ENCODE measurements at regions not wholly inside any gene's neighbourhood (a gene's known extent, or its start where the extent isn't known, plus 50 kb on each side); places are given as distances from the start of the nearest gene placed in this dataset.
"Not testable (repeated sequence)": the region's sequence is repeated elsewhere in the genome, so short reads cannot be mapped to it uniquely, and the experiment has no call there.

DNA sequence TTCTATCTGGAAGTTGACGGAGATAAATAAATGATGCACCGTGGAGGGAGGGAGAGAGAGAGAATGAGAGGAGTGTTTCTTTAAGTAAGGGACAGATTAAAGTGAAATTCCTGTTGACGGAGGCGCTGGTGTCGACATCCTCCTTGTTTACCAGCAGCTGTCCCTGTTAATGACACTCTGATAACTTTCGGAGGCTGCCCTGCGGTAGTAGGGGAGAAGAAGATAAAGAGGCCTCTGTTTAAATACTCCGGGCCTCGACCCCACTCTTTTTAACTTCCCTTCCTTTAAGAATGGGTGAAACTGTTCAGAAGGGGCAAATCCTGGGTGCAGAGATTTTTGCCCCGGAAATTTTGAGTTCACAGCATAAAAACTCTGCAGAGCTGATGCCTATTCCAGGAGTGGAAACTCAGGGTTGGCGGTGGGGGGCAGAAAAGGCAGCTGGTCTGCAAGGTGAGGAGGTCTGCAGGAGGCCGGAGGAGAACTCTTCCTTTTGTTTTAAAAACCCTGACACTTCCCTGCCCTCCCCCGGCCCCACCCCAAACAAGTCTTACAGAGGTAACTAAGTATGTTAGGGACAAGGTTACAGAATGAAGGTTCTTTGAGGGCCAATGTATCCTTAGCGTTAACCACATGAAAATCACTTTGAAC lies 276.6 kb upstream of the NR2F2 start:
- no peak for DNase-seq

DNA sequence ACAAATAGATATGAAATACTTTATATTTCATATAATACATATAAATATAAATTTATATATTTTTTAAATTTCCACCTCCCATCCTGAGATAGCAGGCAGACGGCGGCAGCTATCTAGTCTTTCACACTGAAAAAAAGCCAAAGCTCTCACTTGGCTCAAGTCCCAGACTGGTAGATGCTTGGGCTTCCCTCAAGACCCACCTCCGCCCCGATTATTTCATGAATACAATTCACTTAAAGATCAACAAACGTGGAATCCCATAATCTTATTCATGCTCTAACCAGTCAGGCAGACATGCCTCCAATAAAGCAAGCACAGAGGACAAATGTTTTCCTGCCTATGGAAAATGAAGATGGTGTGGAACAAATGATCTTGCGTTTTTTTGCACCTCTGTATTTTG lies 275.9 kb upstream of the NR2F2 start:
- no peak for DNase-seq

DNA sequence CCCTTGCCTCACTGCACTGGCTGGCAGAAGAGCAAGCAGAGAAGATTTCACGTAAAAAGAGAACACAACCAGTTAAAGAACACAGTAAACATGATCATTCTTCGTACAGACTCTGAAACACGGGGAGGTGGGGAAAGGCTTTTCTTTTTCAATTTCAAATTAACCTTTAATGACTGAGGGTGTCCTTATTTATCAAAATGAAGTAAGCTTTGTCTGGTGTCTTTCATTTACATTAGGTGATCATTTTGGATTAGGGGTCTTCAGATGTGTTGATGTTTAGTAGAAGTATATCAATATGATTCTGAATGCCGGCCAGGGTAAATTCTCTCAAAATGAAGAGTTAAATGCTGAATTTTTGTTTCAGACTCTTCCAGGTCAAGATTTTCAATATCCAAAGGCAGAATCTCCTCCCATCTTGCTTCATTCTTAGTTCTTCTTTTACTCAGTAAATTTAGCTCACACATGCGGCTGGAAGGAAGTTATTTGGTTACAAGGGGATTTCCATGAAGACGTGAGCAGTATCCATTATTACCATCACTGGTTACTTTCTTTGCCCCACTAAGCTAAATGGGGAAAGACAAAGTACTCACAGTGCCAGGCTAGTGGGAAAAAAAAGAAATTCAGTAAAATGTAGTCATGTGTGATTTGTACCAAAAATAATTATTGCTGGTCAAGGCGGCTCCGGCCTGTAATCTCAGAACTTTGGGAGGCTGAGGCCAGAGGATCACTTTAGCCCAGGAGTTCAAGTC lies 272.2 kb upstream of the NR2F2 start:
- no peak for DNase-seq

DNA sequence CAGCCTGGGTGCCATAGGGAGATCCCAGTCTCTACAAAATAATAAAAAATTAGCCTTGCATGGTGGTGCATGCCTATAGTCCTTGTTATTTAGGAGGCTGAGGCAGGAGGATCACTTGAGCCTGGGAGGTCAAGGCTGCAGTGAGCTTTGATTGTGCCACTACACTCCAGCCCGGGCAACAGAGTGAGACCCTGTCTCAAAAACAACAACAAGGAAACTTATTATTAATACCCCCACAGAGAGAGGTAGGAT lies 271.7 kb upstream of the NR2F2 start:
- DNase-seq, result not testable (repeated sequence)

DNA sequence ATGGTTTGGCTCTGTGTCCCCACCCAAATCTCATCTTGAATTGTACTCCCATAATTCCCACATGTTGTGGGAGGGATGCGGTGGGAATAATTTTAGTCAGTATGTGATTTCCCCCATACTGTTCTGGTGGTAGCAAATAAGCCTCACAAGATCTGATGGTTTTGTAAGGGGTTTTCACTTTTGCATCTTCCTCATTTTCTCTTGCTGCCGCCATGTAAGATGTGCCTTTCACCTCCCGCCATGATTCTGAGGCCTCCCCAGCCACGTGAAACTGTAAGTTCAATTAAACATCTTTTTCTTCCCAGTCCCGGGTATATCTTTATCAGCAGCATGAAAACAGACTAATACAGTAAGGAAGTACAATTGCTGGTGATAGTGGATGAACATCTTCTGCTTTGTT lies 269.9 kb upstream of the NR2F2 start:
- DNase-seq, result not testable (repeated sequence)

DNA sequence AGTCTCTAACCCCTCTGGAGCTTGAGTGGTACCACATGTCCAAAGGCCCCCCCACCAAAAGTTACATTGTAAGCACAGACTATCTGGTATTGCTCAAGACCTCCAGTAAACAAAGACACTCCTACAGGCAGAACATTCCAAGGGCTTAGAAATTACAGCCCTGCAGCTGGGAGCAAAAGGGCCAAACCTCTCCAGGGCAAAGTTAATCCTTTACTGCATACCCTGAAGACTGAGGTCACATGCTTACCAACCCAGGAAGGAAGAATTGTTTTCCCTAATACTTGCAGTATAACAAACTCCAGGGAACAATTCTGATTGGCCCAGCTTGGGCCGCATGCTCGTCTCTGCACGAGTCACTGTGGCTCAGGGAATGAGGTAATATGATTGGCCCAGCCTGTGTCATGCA lies 266.1 kb upstream of the NR2F2 start:
- DNase-seq, result no peak

DNA sequence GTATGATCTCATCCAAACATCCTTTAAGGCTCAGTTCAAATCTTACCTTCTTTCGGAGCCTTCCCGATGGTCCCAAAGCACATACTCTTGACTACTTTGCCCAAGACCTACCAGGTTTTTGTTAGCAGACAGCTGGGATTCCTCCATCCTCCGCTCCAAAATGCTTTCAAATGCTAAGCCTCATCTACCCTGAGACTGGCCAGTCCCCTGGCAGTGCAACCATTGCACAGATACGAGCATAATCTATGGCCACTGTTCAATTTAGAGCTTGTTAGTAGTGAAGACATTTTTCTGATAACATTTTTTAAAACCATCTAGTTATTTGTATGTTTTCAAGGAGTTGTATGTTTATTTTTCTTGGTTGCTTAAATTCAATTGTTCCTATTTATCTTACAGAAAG lies 264.4 kb upstream of the NR2F2 start:
- DNase-seq, result no peak

DNA sequence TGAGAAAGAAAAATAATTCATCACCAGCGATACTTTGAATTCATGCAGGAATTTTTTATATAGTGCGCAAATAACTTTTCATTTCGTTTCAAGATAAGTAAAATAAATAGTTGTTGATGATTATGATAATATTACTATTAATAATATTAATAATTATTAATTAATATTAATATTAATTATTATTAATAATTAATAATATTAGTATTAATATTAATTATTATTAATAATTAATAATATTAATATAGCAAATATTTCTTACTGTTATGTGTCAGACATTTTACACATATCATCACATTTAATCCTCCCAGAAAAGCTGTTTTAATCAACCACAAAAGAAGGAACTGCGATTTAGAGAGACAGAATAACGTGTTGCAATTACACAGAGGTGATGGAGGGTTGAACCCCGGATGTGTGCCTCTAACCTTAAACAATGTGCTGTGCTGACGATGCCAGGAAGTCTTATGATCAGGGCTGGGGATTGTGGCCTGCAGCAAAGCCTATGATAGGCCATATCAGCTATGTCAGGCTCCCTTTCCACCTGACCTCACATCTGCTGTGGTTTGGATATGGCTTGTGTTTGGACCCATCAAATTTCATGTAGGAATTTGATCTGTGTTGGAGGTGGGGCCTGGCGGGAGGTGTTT lies 263.5 kb upstream of the NR2F2 start:
- no peak for DNase-seq

DNA sequence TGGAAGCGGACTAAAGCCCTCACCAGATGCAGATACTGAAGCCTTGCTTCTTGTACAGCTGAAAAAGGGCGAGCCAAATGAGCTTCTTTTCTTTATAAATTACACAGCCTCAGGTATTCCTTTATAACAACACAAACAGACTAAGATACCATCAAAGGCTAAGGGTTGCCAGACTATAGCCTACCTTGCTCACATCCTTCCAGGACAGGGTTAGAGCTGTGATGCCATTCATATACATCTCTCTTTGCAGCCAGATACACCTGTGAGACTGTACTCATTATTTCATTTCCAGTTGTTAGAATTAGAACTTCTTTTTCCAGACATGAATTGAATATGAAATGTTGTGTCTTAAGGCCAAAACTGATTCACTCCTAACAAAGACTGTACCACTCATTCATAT lies 262.8 kb upstream of the NR2F2 start:
- no peak for DNase-seq

DNA sequence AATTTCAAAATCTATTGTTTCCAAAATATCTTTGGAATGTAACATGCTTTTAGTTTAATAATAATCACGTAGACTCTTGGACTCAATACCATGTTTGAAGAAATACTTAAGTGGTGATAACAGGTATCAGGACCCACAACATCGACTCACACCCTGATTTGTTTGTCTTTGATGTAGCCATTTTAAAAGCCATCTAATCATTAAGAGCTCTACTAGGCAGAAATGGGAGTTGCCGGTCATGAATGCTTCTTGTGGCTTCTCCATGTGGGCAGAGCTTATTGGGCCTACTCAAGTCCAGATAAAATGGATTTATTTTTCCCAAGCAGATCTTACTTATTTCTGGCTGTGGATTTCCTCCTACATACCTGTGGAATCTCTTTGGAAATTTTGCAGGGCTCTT lies 261.6 kb upstream of the NR2F2 start:
- DNase-seq, result no peak

DNA sequence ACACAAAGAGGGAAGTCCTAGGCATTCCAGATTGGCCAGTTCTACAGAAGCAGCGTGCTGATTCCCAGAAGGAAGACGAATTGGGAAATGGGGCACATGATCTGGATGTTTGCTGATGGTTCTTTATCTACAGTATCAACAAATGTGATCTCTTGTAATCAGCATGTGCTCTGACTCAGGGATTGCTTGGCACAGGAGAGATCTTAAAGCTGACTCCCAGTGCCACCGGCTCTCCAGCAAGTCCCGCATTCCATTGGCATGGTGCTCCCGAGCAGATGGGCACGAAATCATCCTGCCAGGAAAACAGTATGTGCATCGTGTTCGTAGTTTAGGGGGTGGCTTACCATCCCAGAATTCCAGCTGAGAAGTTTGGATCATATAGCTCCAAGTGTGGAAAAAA lies 259.9 kb upstream of the NR2F2 start:
- no peak for DNase-seq

DNA sequence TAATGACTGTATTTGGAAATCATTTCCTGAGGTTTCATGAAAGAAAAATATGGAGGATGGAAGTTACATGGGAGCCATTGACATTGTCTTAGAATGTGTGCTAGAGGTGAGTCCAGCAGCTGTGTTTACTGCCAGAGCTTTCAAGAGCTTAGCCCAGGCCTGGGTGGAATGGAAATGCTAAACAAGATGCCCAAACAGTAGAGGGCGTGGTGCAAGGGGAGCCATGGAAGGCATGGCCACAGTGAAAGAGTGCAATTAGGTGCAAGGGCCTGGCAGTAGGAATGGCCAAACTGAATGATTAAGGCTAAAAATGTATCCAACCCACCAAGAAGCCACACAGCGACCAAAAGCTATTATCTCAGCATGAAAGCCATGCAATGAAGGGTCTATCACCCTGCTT lies 257.7 kb upstream of the NR2F2 start:
- DNase-seq, result no peak

DNA sequence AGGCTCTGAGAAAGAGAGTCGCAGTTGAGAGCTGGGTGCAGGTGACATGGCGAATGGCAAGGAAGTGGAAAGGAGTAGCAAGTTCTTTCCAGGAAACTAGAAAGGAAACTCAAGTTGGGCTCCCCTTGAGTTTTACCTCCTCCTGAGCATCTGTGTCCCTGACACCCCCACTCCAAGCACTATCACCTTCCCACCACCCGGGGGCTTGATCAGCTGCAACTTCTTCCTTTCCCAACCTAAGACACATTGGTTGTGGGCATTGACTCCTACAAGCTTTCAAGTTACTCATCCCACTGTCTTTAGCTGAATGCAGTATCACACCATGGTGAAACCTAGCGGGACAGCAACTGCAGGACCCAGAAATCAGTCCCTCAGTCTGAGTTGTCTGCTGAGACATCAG lies 256.6 kb upstream of the NR2F2 start:
- DNase-seq, result no peak

DNA sequence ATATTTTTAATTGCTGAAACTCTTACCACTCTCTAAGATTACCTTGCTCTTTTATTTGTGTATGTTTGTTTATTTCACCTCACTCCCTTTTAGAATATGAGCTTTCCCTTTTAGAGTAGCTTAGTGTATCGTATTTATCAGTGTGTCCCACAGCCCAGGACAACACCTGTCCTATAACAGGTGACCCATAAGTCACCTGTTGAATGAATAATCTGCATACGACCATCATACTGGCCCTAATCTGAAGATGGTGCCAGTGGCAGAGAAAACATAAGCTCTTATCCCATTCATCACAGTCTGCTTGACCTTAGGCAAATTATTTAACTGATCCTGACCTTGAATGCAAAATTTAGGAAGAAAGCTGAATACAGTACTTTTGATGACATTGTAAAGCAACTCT lies 254.6 kb upstream of the NR2F2 start:
- no peak for DNase-seq

DNA sequence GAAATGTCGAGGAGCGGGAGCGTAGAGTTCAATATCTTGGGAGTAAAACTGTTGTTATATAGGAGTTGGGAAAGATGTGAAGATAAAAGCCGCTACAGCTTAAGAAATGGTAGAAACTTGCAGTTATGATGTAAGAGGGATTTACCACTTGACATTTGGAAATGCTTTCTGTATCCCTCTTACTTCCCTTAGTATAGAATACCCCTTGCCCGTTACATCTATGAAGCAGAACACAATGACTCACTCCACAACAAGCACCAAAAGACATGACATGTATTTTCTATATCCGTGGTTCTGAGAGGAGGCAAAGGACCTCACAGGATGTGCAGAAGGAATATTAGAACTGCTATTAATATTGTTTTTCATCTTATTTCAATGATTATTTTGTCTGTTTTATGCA lies 254.2 kb upstream of the NR2F2 start:
- DNase-seq, result no peak

DNA sequence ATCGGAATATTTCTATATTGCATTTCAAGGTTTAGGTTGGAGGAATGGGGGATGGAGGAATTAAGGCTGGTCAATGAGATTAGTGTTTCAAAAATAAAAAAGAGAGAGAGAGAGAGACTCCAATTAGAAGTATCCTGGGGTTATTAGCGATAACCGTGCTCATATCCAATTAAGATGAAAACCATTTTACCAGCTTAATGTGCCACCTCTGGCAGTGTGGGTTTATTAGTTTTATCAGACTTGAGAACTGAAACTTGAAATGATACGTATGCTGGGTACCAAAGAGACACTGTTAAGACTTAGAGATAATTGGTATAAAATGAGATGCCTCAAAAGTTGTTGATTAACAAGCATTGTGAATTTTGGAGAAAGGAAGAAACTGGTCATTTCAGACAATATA lies 251.5 kb upstream of the NR2F2 start:
- DNase-seq, result no peak

DNA sequence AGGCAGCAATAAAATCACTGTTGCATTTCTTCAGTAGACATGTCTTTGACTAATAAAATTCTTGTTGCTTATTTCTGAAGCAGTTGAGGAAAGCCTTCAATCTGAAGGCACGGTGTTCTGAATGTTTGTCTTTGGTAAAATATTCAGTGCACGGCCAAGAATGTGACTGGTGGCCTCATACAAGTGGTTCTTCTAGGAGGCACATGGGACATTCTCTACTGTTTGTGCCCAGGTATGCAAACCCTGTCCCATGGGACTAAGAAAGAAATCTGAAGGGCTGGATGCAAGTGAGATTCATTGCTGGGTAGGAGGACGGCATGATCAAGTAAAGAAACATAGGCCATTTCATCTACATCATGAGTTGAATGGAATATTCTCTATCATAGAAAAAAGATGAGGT lies 250.6 kb upstream of the NR2F2 start:
- no peak for DNase-seq

DNA sequence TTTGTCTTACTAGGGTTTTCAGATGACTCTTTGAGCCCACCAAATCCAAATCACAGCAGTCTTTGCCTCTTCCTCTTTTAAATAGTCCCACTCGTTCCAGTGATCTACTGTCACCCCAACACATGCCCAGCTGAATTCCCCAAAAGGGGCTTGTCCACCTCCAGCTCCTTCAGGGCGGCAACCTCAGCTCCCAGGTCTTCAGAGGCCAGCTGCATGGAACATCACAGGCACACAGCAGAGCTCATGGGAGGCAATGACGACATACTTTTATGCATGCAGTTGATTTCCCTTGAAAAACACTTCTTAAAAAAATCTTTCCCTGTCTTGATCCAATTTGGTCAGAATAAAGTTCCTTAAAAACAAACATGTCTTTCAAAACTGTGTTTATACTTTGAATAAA lies 244.3 kb upstream of the NR2F2 start:
- DNase-seq, result no peak

DNA sequence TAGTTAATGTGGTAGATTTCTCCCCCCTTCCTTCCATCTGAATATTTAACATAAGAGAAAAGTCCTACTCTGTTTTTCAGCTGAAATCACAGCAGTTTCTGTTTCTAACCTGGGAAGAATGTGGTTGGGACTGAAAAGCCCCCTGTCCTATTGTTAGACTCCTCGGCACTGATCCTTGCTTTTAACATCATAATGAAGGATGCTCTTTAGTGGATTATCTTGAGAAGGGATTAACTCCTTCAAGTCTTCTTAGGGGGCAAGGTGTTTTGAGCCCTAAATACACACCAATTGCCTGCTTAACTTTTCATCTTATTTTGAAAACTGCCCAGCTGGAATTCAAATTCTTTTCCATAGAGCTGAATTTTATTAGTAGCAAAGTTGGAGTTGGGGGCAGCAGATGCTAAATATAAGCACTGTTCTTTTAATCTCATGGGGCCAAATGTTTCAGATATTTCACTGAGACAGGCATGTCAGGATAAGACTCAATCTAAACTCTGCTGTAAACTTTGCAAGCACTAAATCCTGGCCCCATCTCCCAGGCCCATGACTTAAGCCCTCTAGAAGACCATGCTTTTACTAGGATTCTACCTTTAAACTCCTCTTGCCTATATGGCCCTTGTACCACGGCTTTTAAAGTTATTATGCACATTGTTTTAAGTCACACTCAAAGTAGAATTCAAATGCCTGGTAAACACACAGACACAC lies 243.2 kb upstream of the NR2F2 start:
- no peak for DNase-seq

DNA sequence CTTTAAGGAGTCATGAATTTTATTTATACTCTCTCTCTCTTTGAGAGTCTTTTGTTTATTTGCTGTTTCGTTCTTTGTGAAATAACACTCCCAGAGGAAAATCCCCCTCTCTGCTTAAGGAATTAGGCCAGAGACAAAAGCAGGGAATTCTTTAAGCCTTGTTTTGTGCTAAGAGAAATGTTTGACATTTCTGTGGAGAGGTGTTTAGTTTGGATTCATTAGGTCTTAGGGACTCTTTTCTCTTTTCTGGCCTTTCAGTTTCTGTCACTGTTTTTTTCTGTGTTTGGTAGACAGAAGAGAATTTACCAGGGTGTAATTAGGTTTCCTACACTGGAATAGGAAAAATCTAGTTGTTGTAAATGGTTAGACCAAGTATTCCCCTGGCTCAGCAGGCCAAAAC lies 241.8 kb upstream of the NR2F2 start:
- DNase-seq, result no peak

DNA sequence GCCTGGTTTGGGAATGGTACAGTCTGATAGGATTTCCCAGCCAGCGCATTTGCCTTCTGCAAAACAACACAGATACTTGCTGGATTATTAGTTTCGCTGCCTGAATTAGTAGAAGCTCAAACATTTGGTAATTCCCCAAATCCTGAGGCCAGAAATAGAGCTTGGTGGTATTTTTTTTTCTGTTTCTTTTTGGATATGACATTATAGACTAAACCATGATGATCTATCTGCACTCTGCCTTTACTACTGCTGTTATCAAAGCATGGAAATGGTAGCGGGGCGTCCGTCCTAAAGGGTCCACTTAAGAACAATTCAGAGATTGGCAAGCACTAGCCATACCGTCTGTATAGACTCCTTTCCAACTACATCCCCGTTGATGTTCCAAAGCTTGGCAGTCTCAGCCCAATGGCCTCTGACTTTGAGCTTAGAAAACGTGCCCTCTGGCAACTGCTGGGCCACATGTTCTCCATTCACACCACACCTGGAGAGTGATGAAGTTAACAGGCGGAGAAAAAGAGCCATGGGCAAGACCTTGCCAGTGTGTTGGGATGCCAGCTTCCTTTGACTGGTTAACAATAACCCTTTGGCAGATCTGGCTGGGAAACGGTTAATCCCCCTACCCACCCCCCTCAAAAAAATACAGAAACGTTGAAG lies 241.0 kb upstream of the NR2F2 start:
- DNase-seq, result no peak

DNA sequence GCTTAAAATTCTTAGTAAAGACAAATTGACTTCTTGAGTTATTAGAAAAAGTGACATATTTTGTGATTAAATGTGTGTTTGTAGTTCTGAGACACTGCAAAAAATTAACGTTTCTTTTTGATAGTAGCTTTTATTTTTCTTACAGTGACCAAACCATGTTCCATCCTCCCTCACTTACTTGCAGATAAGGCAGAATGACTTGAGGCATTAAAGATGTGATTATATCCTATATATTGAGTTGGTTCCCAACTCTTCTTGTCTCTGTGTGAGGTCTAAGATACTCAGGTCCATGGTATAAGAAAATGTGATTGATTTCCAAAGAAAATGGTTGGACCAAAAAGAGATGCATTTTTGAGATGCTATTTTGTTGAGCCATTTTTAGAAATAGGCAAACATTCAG lies 238.3 kb upstream of the NR2F2 start:
- no peak for DNase-seq

DNA sequence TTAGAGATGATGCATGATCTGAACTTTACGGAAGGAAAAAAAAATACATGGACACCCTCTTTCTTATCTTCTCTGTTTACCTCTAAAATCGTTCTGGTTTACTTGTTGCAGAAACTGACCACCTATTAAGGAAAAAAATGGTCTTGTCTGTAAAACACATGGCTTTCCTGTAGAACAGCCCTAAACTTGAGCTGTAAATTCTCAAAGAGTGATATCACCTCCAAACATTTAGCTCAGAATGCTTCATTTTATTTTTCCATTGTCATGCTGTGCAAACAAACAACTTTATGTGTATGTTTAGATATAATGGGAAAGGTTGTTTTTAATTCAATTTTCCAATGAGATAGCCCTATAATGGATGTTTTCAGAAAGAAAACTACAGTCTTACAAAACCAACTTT lies 237.4 kb upstream of the NR2F2 start:
- no peak for DNase-seq

DNA sequence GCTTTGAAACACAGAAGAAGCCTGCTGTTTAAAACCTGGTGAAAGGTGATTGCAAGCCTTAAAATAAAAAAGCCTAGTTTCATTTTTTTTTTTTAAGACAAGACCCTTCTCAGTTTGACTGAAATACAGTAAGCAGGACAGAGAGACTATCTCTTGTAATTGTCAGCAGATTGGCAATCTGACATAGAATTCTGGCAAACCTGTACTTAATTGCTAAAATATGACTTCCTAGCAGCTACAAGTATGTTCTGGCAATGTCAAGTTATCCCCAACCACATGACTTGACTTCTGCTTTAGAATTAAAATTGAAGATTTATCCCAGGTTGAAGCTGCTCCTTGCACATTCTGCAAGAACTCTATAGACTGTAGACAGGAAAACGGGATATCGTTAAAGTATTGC lies 232.8 kb upstream of the NR2F2 start:
- no peak for DNase-seq
